HEK293T (cell line): ENCODE measurements at regions not wholly inside any gene's neighbourhood (a gene's known extent, or its start where the extent isn't known, plus 50 kb on each side); places are given as distances from the start of the nearest gene placed in this dataset.

Experiments used
- CTCF ChIA-PET: fragments of 350-600 bp; formaldehyde crosslinking; extraction: SDS; loops from one replicate; lab custom pipeline; 2021; ENCODE audit warnings: antibody characterized with exemption, inconsistent platforms; lab: Yijun Ruan, JAX
- POLR2A ChIA-PET: fragments of 350-600 bp; formaldehyde crosslinking; extraction: SDS; loops from one replicate; lab custom pipeline; 2020; ENCODE audit warnings: antibody characterized with exemption, inconsistent platforms; lab: Yijun Ruan, JAX
- DNase-seq: peaks from one replicate; pipeline ENCODE4 v3.0.0; 2012; ENCODE audit warnings: mixed read lengths; ENCODE audit errors: extremely low spot score
- ARNT ChIP-seq: fragments of 450-650 bp; IDR thresholded peaks from 2 replicates; pipeline ENCODE4 v1.6.1; 2017; ENCODE audit warnings: mild to moderate bottlenecking
- BHLHE40 ChIP-seq: fragments of 450-650 bp; IDR thresholded peaks from 2 replicates; pipeline ENCODE4 v1.6.1; 2016; ENCODE audit warnings: mild to moderate bottlenecking, moderate library complexity, borderline replicate concordance
- CTBP1 ChIP-seq: fragments of 450-650 bp; IDR thresholded peaks from 2 replicates; pipeline ENCODE4 v1.6.1; 2016; ENCODE audit warnings: borderline replicate concordance
- ELF4 ChIP-seq: fragments of 450-650 bp; IDR thresholded peaks from 2 replicates; pipeline ENCODE4 v1.6.1; 2017; ENCODE audit warnings: antibody characterized with exemption
- FOXA1 ChIP-seq: fragments of 450-650 bp; IDR thresholded peaks from 2 replicates; pipeline ENCODE4 v1.6.1; 2016; ENCODE audit warnings: mild to moderate bottlenecking
- FOXK2 ChIP-seq: fragments of 450-650 bp; IDR thresholded peaks from 2 replicates; pipeline ENCODE4 v1.6.1; 2016; ENCODE audit warnings: mild to moderate bottlenecking
- FOXM1 ChIP-seq: fragments of 450-650 bp; IDR thresholded peaks from 2 replicates; pipeline ENCODE4 v1.6.1; 2017; ENCODE audit warnings: mild to moderate bottlenecking, borderline replicate concordance
- HDGF ChIP-seq: fragments of 450-650 bp; IDR thresholded peaks from 2 replicates; pipeline ENCODE4 v1.6.1; 2017; ENCODE audit warnings: antibody characterized with exemption, borderline replicate concordance
- L3MBTL2 ChIP-seq: fragments of 450-650 bp; conservative IDR thresholded peaks from 2 replicates; pipeline ENCODE4 v1.6.1; 2016; ENCODE audit warnings: mild to moderate bottlenecking
- LEF1 ChIP-seq: fragments of 450-650 bp; IDR thresholded peaks from 2 replicates; pipeline ENCODE4 v1.6.1; 2017; ENCODE audit warnings: mild to moderate bottlenecking, borderline replicate concordance
- NFRKB ChIP-seq: fragments of 450-650 bp; IDR thresholded peaks from 2 replicates; pipeline ENCODE4 v1.6.1; 2016; ENCODE audit warnings: mild to moderate bottlenecking, moderate library complexity
- PKNOX1 ChIP-seq: fragments of 450-650 bp; IDR thresholded peaks from 2 replicates; pipeline ENCODE4 v1.6.1; 2016
- SP1 ChIP-seq: fragments of 450-650 bp; IDR thresholded peaks from 2 replicates; pipeline ENCODE4 v1.6.1; 2017
- SUZ12 ChIP-seq: fragments of 450-650 bp; IDR thresholded peaks from 2 replicates; pipeline ENCODE4 v1.6.1; 2016; ENCODE audit warnings: mild to moderate bottlenecking
- TARDBP ChIP-seq: fragments of 450-650 bp; IDR thresholded peaks from 2 replicates; pipeline ENCODE4 v1.6.1; 2016
- ZNF384 ChIP-seq: fragments of 450-650 bp; IDR thresholded peaks from 2 replicates; pipeline ENCODE4 v1.6.1; 2016

- TF ChIP-seq L3MBTL2 (no peak), ARNT (no peak), FOXM1 (no peak), FOXK2 (no peak), PKNOX1 (no peak), FOXA1 (no peak), ELF4 (no peak), LEF1 (no peak), SUZ12 (no peak), TARDBP (no peak), CTBP1 (no peak), BHLHE40 (no peak), HDGF (no peak), NFRKB (no peak), SP1 (no peak), ZNF384 (no peak)
- ChIA-PET POLR2A (no interaction called here), CTCF (no interaction called here)
- no peak for DNase-seq
Observed at GRCh38 chr14:65282896-65283253, 129.7 kb upstream of the FUT8 start.

GRCh38 chr14:65286443-65286842 lies 126.1 kb upstream of the FUT8 start:
- ChIA-PET POLR2A (no interaction called here), CTCF (no interaction called here)
- no peak for DNase-seq
- TF ChIP-seq SP1 = no peak
- no peak for TF ChIP-seq ZNF384
- no peak for TF ChIP-seq FOXA1
- no peak for TF ChIP-seq ARNT
- no peak for TF ChIP-seq SUZ12
- TF ChIP-seq BHLHE40 = no peak
- TF ChIP-seq TARDBP = no peak
- TF ChIP-seq PKNOX1 = no peak
- no peak for TF ChIP-seq ELF4

GRCh38 chr14:65287264-65288131 lies 125.0 kb upstream of the FUT8 start:
- no peak for DNase-seq
- ChIA-PET CTCF (interaction anchor here (0.6 kb wide), 1 partner anchor 31 kb away, joined by 3 read pairs; no protein-coding TSS in a partner anchor), POLR2A (interaction anchor here (1.6 kb wide), 1 partner anchor 124 kb away, joined by 4 read pairs; no protein-coding TSS in a partner anchor)
- TF ChIP-seq FOXK2 = no peak
- TF ChIP-seq SUZ12 = no peak
- TF ChIP-seq ARNT = no peak
- no peak for TF ChIP-seq HDGF
- no peak for TF ChIP-seq FOXM1
- no peak for TF ChIP-seq LEF1
- no peak for TF ChIP-seq FOXA1
- no peak for TF ChIP-seq BHLHE40
- no peak for TF ChIP-seq SP1
- no peak for TF ChIP-seq NFRKB

- ChIA-PET POLR2A (no interaction called here), CTCF (no interaction called here)
- DNase-seq = no peak
- TF ChIP-seq ARNT (no peak), CTBP1 (no peak)
Observed at GRCh38 chr14:65290830-65291229, 121.7 kb upstream of the FUT8 start.

- ChIA-PET POLR2A (no interaction called here), CTCF (no interaction called here)
- DNase-seq = no peak
- TF ChIP-seq FOXK2 = no peak
- TF ChIP-seq PKNOX1 = no peak
- no peak for TF ChIP-seq L3MBTL2
- no peak for TF ChIP-seq FOXA1
- no peak for TF ChIP-seq SP1
- TF ChIP-seq NFRKB = no peak
- TF ChIP-seq LEF1 = no peak
- no peak for TF ChIP-seq BHLHE40
- no peak for TF ChIP-seq ELF4
- no peak for TF ChIP-seq HDGF
- no peak for TF ChIP-seq CTBP1
Observed at GRCh38 chr14:65291531-65291930, 121.0 kb upstream of the FUT8 start.

- POLR2A ChIA-PET = no interaction called here
- DNase-seq = no peak
- CTCF ChIA-PET = interaction anchor here (0.5 kb wide), 1 partner anchor 58 kb away, joined by 3 read pairs; no protein-coding TSS in a partner anchor
- TF ChIP-seq FOXK2 (no peak), L3MBTL2 (no peak), CTBP1 (no peak), SUZ12 (no peak), FOXM1 (no peak), TARDBP (no peak), SP1 (no peak), PKNOX1 (no peak), FOXA1 (no peak), NFRKB (no peak), ARNT (no peak), ZNF384 (no peak), ELF4 (no peak), HDGF (no peak), BHLHE40 (no peak)
Observed at GRCh38 chr14:65294816-65295215, 117.7 kb upstream of the FUT8 start.
